ENCODE measurements at regions not wholly inside any gene's neighbourhood (a gene's known extent, or its start where the extent isn't known, plus 50 kb on each side); places are given as distances from the start of the nearest gene placed in this dataset.

GRCh38 chr2:17124575-17125318, 393.5 kb downstream of the RAD51AP2 start:
- DNase-seq, result no peak

DNA sequence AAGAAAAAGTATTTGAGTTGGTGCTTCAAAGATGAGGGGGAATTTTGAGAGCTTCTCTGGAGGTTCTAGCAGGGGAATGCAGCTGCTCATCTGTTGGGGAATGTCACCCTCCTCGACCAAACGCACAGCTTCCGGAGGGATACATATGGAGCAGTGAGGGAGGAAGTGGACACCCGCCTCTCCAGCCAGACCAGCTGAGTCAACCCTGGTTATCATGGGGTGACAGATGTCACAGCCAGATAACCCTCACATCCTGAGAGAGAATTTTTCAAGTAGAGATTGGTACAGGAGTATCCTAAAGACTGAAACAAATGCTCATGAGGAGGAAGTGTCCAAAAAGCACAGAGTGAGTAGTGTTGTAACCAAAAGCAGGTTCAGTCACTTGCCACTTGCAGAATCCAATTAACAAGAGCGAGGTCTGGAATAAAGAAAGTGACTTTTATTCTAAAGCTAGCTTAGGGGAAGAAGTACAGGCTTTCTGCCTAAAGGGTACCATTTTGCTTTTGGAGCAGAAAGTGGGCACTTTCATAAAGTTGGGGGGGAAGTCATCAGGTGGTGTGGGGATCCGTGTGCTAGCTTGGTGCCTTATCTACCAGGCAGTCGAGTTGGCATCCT, 395.2 kb downstream of the RAD51AP2 start:
- no peak for DNase-seq

GRCh38 chr2:17115466-17115865, 402.8 kb downstream of the RAD51AP2 start:
- DNase-seq, result no peak

DNA sequence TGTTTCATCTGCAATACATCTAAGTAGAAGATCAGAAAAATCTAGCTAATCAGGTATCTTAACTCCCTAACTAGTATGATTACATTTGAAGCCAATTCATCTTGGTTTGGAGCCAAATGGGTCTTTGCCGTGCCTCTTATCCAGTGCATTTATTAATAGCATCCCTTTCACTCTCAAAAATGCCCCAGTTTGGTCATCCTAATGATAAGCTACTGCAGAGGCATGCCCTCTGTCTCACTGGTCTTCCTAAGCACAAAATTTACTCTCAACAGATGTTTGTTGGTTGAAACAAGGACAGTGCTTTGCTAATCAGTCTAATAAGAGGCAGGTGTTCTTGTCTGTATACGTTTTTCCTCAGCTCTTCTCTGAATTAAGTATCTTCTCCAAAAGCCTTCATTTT, 403.2 kb downstream of the RAD51AP2 start:
- no peak for DNase-seq

- DNase-seq, result no peak
Measured at GRCh38 chr2:17107871-17108270, 410.4 kb downstream of the RAD51AP2 start.

DNA sequence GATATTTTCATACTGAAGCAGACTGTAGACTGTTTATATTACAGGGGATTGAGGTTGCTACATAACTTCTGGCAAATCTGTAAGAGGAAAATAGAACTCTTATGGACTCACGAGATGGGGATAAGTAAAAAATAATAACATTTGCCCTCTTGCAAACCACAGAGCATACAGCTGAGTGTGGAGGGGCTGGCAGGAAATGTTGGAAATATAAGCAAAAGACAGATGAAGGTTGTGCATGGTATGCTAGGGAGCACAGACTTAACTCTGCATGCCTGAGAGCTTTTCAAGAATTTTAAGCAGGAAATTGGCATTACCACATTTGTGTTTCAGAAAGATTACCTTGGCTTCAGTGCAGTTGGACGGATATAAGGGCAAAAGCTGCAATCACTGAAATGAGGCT, 411.1 kb downstream of the RAD51AP2 start:
- no peak for DNase-seq

DNA sequence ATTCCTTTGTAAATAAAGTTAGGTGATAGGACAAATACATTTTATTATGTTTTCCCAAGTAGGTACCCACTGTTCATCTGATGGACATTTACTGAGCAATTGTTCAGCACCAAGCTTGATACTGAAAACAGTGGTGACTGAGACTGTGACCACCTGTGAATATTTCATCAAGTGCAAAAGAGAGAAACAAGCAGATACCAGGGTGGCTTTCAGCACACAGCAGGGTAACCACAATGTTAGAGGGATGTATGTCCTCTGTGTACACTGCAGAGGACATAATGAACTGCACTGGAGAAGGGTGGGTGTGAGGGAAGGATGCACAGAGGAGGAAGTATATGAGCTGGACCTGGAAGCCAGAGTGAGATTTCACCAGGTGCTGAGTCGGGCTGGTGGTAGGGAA, 411.8 kb downstream of the RAD51AP2 start:
- no peak for DNase-seq

DNA sequence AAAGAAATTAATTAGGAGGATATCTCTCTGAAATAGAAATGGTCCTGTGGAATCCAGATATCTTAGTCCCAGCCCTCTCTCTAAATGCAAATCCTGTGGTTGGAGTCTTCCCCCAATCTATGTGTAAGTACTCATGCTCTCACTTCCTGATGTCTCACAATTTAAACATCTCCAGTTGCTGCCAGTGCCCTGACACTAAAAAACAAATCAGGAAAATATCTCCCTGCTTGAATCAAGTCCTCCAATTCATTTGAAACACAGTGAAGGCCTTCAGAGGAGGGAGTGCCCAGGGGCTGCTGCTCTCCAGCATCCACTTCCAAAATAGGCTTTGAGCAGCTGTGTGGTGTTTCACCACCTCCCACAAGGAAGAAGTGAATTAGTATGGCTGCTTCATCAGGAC, 413.8 kb downstream of the RAD51AP2 start:
- DNase-seq, result no peak

GRCh38 chr2:17101596-17101995, 416.6 kb downstream of the RAD51AP2 start:
- no peak for DNase-seq

DNA sequence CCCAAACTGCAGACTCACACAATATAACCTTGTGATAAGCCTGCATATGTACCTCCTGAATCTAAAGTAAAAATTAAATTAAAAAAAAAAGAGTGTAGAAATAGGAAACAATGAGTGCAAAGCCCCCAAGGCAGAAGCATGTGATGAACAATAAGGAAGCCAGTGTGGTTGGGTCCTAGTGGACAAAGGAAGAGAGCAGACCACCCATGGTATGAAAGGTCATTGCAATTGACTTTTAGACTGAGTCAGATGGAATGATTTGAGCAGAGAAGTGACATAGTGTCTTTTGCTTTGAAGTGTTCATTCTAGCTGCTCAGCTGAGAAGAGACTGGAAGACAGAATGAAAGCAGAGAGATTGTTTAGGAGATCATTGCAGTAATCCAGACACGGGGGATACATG, 417.1 kb downstream of the RAD51AP2 start:
- no peak for DNase-seq

GRCh38 chr2:17095340-17095739, 422.9 kb downstream of the RAD51AP2 start:
- DNase-seq, result no peak

- no peak for DNase-seq
Measured at GRCh38 chr2:17093712-17094111, 424.5 kb downstream of the RAD51AP2 start.

GRCh38 chr2:17086990-17087389, 421.4 kb upstream of the CYRIA start:
- DNase-seq, result no peak

DNA sequence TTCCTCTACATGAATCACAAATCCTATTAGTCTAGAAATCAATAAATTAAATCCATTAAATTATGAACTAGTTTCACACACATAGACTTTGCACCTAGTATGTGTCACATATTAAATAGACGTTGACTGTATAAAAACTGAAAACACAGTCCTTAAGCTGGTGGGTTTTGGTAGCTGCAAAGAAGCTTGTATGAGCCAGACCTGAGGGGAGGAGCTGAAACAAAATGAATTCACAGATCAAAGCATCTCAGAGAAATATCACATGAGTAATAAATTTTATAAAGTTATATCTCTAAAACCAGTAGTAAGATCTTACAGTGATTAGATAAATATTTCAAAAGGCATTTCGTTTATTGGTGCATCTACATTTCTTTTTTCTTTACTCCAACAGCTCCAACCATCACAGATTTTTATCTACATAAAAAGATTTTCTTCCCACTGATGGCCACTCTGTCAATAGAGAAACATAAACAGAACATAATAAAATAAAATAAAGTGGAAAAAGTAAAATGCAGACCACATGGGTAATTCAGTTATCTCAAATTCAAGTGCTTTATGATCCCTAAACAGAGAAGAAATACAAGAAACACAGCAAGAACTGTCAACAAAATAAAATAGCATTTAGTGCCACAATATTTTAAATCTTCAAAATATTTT, 420.0 kb upstream of the CYRIA start:
- no peak for DNase-seq

GRCh38 chr2:17084877-17085276, 419.2 kb upstream of the CYRIA start:
- DNase-seq, result no peak

GRCh38 chr2:17083902-17084301, 418.3 kb upstream of the CYRIA start:
- DNase-seq, result no peak

DNA sequence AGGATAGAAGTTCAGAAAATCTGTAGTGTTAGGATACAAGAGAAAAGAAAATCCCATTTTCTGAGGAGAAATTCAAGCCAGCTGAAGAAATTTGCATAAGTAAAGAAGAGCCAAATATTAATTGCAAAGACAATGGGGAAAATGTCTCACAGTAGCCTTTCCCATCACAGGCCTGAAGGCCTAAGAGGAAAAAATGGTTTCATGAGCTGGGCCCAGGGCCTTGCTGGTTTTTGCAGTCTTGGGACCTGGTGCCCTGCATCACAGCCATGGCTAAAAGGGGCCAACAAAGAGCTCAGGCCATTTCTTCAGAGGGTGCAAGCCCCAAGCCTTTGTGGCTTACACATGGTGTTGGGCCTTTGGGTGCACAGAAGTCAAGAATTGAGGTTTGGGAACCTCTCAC, 413.6 kb upstream of the CYRIA start:
- DNase-seq, result no peak

DNA sequence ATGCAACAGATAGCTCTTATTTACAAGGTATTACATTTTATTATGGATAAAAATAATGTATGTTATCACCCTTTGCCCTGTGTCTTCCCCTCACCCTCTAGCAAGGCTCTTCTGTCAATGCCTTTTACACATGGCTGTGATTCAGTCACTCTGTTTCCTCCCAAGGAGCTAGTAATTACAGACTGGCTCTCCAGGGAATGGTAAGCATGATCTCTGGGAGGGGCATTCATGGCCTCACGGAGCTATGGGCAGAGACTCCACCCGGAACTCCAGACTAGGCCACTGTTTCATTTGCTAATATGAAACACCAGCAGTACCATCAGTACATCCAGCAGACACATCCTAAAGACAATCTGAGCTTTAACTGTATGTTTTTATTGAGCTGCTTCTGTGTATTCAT, 410.9 kb upstream of the CYRIA start:
- no peak for DNase-seq

GRCh38 chr2:17070711-17071110, 405.1 kb upstream of the CYRIA start:
- no peak for DNase-seq

GRCh38 chr2:17069564-17069963, 403.9 kb upstream of the CYRIA start:
- no peak for DNase-seq

- no peak for DNase-seq
Measured at GRCh38 chr2:17068021-17068420, 402.4 kb upstream of the CYRIA start.

GRCh38 chr2:17065536-17065935, 399.9 kb upstream of the CYRIA start:
- no peak for DNase-seq

- no peak for DNase-seq
Measured at GRCh38 chr2:17061028-17061427, 395.4 kb upstream of the CYRIA start.

- DNase-seq, result no peak
Measured at GRCh38 chr2:17059458-17059857, 393.8 kb upstream of the CYRIA start.

Measured in dermis blood vessel endothelial cell (primary cell).